Panc1 (cell line): ENCODE measurements at regions not wholly inside any gene's neighbourhood (a gene's known extent, or its start where the extent isn't known, plus 50 kb on each side); places are given as distances from the start of the nearest gene placed in this dataset.
A peak's percentile ranks its signal among the peaks of the same experiment; 100 is the strongest.

Experiments used
- ATAC-seq: fragments of 200-7000 bp; cut with Tn5 transposase; 2 replicates; pipeline ENCODE4 v1.9.1; 2020; ENCODE audit warnings: mild to moderate bottlenecking, moderate library complexity
- BruUV-seq: library from RNA; stranded (reverse); fragments of 400-500 nt; replicated peaks from 2 replicates; lab custom pipeline; 2021; lab: Mats Ljungman, UMichigan
- CTCF ChIA-PET: fragments of 300-600 bp; sonication (Branson Sonifier 250); formaldehyde crosslinking; loops from one replicate; lab custom pipeline; 2022; ENCODE audit warnings: antibody characterized with exemption; lab: Charles Lee
- POLR2A ChIA-PET: fragments of 300-600 bp; sonication (Branson Sonifier 250); formaldehyde crosslinking; loops from one replicate; lab custom pipeline; 2022; ENCODE audit warnings: antibody characterized with exemption; lab: Charles Lee
- DNase-seq: peaks from one replicate; pipeline ENCODE4 v3.0.0-alpha.2; 2010; ENCODE audit warnings: low read depth, low spot score
- H3K27ac ChIP-seq: 2 replicates; pipeline ENCODE4 v1.5.1; 2011; ENCODE audit warnings: mild to moderate bottlenecking, low read length, inconsistent platforms
- H3K27me3 ChIP-seq: fragments of 200-500 bp; sonication (Bioruptor generic); 2 replicates; pipeline ENCODE4 v1.6.0; 2014; ENCODE audit warnings: low read length, inconsistent platforms; ENCODE audit not compliant: control insufficient read depth, insufficient read depth
- H3K36me3 ChIP-seq: fragments of 200-500 bp; sonication (Bioruptor generic); 2 replicates; pipeline ENCODE4 v1.5.1; 2014; ENCODE audit warnings: inconsistent platforms, mild to moderate bottlenecking, low read length, moderate library complexity; ENCODE audit not compliant: control insufficient read depth, insufficient read depth
- H3K4me1 ChIP-seq: 2 replicates; pipeline ENCODE4 v1.5.1; 2011; ENCODE audit warnings: inconsistent platforms, mild to moderate bottlenecking, low read length, moderate library complexity; ENCODE audit not compliant: control insufficient read depth, insufficient read depth
- H3K4me3 ChIP-seq, 2 experiments: 2 replicates each; pipeline ENCODE4 v1.5.1; 2011 to 2012; ENCODE audit warnings: low read depth in 2 of 2, low read length in 2 of 2, mild to moderate bottlenecking in 2 of 2, inconsistent platforms in 1 of 2, moderate library complexity in 1 of 2
- H3K9me3 ChIP-seq: fragments of 200-500 bp; sonication (Bioruptor generic); 2 replicates; pipeline ENCODE4 v1.5.1; 2014; ENCODE audit warnings: low read depth, mild to moderate bottlenecking, inconsistent platforms, low read length, moderate library complexity; ENCODE audit not compliant: control insufficient read depth, insufficient read depth
- POLR2AphosphoS5 ChIP-seq: IDR thresholded peaks from 2 replicates; pipeline ENCODE4 v1.6.1; 2012; ENCODE audit warnings: mild to moderate bottlenecking, low read depth, low read length, moderate library complexity
- SIN3A ChIP-seq: IDR thresholded peaks from 2 replicates; pipeline ENCODE4 v1.6.1; 2012; ENCODE audit warnings: low read depth, mild to moderate bottlenecking, low read length, moderate library complexity, borderline replicate concordance; ENCODE audit not compliant: insufficient read depth
- TCF7L2 ChIP-seq: IDR thresholded peaks from 2 replicates; pipeline ENCODE4 v1.6.1; 2011; ENCODE audit warnings: mild to moderate bottlenecking, low read depth, low read length, inconsistent platforms
- in situ Hi-C: cut with HindIII; loops from 2 replicates; pipeline ENCODE4 v1.10.0; 2016; ENCODE audit warnings: low sequenced_read_pairs, low pct_unique_long_range_greater_than_20kb
- intact Hi-C: fragments of 100-400 bp; cut with micrococcal nuclease; formaldehyde crosslinking; loops from one replicate; pipeline ENCODE4 v1.10.0; 2022; ENCODE audit not compliant: unreplicated experiment
- TF ChIP-seq, protein P1 (sequence below): fragments of 450-650 bp; IDR thresholded peaks from 2 replicates; pipeline ENCODE4 v1.5.1; 2017; ENCODE audit warnings: mild to moderate bottlenecking
- TF ChIP-seq, protein P2 (sequence below), 2 experiments: IDR thresholded peaks; 2 replicates each; pipeline ENCODE4 v1.6.1; 2011 to 2012; ENCODE audit warnings: low read depth in 2 of 2, control low read depth in 1 of 2, low read length in 1 of 2, mild to moderate bottlenecking in 1 of 2, moderate library complexity in 1 of 2; ENCODE audit not compliant: insufficient read depth in 1 of 2

DNA sequence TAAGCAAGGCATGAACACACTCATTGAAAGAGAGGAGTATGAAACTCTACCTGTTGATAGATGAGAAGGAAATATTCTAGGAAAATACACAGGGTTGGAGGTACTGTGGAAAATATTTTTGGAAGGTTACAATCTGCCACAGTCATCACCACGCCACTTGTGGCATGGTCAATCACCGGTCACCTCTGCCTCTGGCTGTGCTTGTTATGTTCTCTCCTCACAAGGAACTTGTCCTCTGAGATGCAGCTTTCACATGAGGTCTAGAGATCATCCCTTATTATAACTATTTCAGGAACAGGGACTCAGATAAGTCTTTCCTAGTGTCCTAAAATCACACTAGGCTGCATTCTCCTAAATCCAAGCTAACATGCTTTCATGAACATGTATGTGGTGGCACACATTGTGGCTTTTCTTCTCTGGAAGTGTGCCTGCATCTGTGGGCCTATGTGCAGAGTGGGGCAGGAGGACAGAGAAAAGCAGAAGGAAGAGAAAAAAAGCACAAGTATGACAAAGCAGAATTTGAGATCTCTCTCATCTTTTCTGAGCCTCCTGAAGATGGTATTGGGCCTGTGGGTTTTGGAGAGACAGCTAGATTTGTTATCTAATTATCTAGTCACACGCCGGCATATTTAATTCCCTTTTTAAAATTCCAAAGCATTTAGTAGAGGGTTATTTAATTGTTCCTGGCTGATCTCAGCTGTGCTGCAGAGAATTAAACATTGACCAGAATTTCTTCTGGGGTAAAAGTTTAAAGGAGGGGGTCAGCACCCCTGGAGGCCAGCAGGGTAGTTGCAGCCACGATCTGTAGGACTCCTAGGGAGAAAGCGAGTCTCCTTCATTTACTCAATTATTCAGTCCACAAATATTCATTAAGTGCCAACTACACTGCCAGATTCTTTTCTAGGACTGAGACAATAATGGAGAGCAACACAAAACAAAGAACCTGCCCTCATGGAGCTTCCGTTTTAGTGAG is 294.6 kb downstream of the RDH14 start:
- no peaks in the 10 kb centered on the region for H3K4me1 ChIP-seq
- intact Hi-C loops (no loop called here), in situ Hi-C loops (no loop called here)
- H3K4me3 ChIP-seq, result no peak overlapping the region
- ATAC-seq (no peak), DNase-seq (no peak)
- no peaks in the 10 kb centered on the region for H3K27me3 ChIP-seq
- ChIA-PET POLR2A (no interaction called here), CTCF (no interaction called here)
- no peaks in the 10 kb centered on the region for H3K9me3 ChIP-seq
- H3K27ac ChIP-seq, result no peak overlapping the region
- no TSS peak for BruUV-seq
- no peaks in the 10 kb centered on the region for H3K36me3 ChIP-seq
- TF ChIP-seq TCF7L2 (no peak), SIN3A (no peak)
- TF ChIP-seq, protein P1, sequence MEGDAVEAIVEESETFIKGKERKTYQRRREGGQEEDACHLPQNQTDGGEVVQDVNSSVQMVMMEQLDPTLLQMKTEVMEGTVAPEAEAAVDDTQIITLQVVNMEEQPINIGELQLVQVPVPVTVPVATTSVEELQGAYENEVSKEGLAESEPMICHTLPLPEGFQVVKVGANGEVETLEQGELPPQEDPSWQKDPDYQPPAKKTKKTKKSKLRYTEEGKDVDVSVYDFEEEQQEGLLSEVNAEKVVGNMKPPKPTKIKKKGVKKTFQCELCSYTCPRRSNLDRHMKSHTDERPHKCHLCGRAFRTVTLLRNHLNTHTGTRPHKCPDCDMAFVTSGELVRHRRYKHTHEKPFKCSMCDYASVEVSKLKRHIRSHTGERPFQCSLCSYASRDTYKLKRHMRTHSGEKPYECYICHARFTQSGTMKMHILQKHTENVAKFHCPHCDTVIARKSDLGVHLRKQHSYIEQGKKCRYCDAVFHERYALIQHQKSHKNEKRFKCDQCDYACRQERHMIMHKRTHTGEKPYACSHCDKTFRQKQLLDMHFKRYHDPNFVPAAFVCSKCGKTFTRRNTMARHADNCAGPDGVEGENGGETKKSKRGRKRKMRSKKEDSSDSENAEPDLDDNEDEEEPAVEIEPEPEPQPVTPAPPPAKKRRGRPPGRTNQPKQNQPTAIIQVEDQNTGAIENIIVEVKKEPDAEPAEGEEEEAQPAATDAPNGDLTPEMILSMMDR, result peak; percentile 31

DNA sequence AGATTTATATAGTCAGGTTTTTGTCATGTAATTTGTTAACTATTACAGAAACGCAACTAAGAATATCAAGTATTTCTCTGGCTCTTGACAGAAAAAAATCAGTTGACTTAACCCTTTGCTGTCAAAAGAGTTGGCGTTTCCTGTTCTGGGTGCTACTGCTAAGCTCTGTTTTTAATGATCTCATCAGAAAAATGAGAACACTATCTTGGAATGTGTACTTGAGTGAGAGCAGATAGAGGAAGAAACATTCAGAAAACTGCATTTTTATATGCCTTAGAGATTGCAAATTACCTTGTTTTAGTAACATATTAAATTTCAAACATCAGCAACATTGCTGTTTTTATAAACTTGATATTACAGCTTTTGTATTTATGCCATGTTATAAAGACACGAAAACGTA is 297.9 kb downstream of the RDH14 start:
- Histone ChIP-seq H3K27me3 (no peaks in the 10 kb centered on the region), H3K4me1 (no peaks in the 10 kb centered on the region), H3K9me3 (no peaks in the 10 kb centered on the region), H3K36me3 (no peaks in the 10 kb centered on the region), H3K4me3 (no peak overlapping the region), H3K27ac (no peak overlapping the region)
- ChIA-PET CTCF (no interaction called here), POLR2A (no interaction called here)
- TF ChIP-seq, protein P1, result no peak
- TF ChIP-seq POLR2AphosphoS5 (no peak), SIN3A (no peak), TCF7L2 (no peak)
- TF ChIP-seq, protein P2, sequence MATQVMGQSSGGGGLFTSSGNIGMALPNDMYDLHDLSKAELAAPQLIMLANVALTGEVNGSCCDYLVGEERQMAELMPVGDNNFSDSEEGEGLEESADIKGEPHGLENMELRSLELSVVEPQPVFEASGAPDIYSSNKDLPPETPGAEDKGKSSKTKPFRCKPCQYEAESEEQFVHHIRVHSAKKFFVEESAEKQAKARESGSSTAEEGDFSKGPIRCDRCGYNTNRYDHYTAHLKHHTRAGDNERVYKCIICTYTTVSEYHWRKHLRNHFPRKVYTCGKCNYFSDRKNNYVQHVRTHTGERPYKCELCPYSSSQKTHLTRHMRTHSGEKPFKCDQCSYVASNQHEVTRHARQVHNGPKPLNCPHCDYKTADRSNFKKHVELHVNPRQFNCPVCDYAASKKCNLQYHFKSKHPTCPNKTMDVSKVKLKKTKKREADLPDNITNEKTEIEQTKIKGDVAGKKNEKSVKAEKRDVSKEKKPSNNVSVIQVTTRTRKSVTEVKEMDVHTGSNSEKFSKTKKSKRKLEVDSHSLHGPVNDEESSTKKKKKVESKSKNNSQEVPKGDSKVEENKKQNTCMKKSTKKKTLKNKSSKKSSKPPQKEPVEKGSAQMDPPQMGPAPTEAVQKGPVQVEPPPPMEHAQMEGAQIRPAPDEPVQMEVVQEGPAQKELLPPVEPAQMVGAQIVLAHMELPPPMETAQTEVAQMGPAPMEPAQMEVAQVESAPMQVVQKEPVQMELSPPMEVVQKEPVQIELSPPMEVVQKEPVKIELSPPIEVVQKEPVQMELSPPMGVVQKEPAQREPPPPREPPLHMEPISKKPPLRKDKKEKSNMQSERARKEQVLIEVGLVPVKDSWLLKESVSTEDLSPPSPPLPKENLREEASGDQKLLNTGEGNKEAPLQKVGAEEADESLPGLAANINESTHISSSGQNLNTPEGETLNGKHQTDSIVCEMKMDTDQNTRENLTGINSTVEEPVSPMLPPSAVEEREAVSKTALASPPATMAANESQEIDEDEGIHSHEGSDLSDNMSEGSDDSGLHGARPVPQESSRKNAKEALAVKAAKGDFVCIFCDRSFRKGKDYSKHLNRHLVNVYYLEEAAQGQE (IDR thresholded peaks at IDR 0.05; ENCODE audit: insufficient read depth in 1 of 2, low read depth in 2 of 2, low read length in 1 of 2), result no peak
- DNase-seq (no peak), ATAC-seq (no peak)
- in situ Hi-C loops (no loop called here), intact Hi-C loops (no loop called here)
- no TSS peak for BruUV-seq
